ENCODE measurements at regions not wholly inside any gene's neighbourhood (a gene's known extent, or its start where the extent isn't known, plus 50 kb on each side); places are given as distances from the start of the nearest gene placed in this dataset.

- TF ChIP-seq POLR2A (IDR thresholded peaks at IDR 0.05; ENCODE audit: extremely low read depth, insufficient read length) (no peak), MYC (IDR thresholded peaks at IDR 0.05; ENCODE audit: low read depth, low read length) (no peak), CTCF (IDR thresholded peaks at IDR 0.05; ENCODE audit: low read depth, low read length) (no peak), MAX (IDR thresholded peaks at IDR 0.05; ENCODE audit: low read depth, low read length) (no peak)
- no peak overlapping the region for H3K4me3 ChIP-seq (ENCODE audit: low read depth, low read length)
- DNase-seq (ENCODE audit: low read depth), result no peak
Observed at GRCh38 chr15:81524496-81524895, 150.5 kb upstream of the TMC3 start.

GRCh38 chr15:81523867-81524266, 149.9 kb upstream of the TMC3 start:
- TF ChIP-seq MAX (IDR thresholded peaks at IDR 0.05; ENCODE audit: low read depth, low read length) (no peak), MYC (IDR thresholded peaks at IDR 0.05; ENCODE audit: low read depth, low read length) (no peak), CTCF (IDR thresholded peaks at IDR 0.05; ENCODE audit: low read depth, low read length) (no peak), POLR2A (IDR thresholded peaks at IDR 0.05; ENCODE audit: extremely low read depth, insufficient read length) (no peak)
- DNase-seq (ENCODE audit: low read depth), result no peak
- no peak overlapping the region for H3K4me3 ChIP-seq (ENCODE audit: low read depth, low read length)

- H3K4me3 ChIP-seq (ENCODE audit: low read depth, low read length), result no peak overlapping the region
- no peak for TF ChIP-seq POLR2A (IDR thresholded peaks at IDR 0.05; ENCODE audit: extremely low read depth, insufficient read length)
- no peak for TF ChIP-seq MYC (IDR thresholded peaks at IDR 0.05; ENCODE audit: low read depth, low read length)
- TF ChIP-seq MAX (IDR thresholded peaks at IDR 0.05; ENCODE audit: low read depth, low read length), result no peak
- no peak for TF ChIP-seq CTCF (IDR thresholded peaks at IDR 0.05; ENCODE audit: low read depth, low read length)
Observed at GRCh38 chr15:81520480-81520879, 146.5 kb upstream of the TMC3 start.

GRCh38 chr15:81516461-81516860, 142.4 kb upstream of the TMC3 start:
- no peak for DNase-seq (ENCODE audit: low read depth)

More at GRCh38 chr15:81520480-81520879, 146.5 kb upstream of the TMC3 start:
- DNase-seq (ENCODE audit: low read depth), result no peak

GRCh38 chr15:81516012-81516411, 142.0 kb upstream of the TMC3 start:
- TF ChIP-seq MAX (IDR thresholded peaks at IDR 0.05; ENCODE audit: low read depth, low read length) (no peak), MYC (IDR thresholded peaks at IDR 0.05; ENCODE audit: low read depth, low read length) (no peak), POLR2A (IDR thresholded peaks at IDR 0.05; ENCODE audit: extremely low read depth, insufficient read length) (no peak), CTCF (IDR thresholded peaks at IDR 0.05; ENCODE audit: low read depth, low read length) (no peak)
- no peak for DNase-seq (ENCODE audit: low read depth)
- no peak overlapping the region for H3K4me3 ChIP-seq (ENCODE audit: low read depth, low read length)

More at GRCh38 chr15:81516461-81516860, 142.4 kb upstream of the TMC3 start:
- H3K4me3 ChIP-seq (ENCODE audit: low read depth, low read length), result no peak overlapping the region
- TF ChIP-seq POLR2A (IDR thresholded peaks at IDR 0.05; ENCODE audit: extremely low read depth, insufficient read length) (no peak), CTCF (IDR thresholded peaks at IDR 0.05; ENCODE audit: low read depth, low read length) (no peak), MYC (IDR thresholded peaks at IDR 0.05; ENCODE audit: low read depth, low read length) (no peak), MAX (IDR thresholded peaks at IDR 0.05; ENCODE audit: low read depth, low read length) (no peak)

- no peak for DNase-seq (ENCODE audit: low read depth)
- no peak overlapping the region for H3K4me3 ChIP-seq (ENCODE audit: low read depth, low read length)
- TF ChIP-seq MYC (IDR thresholded peaks at IDR 0.05; ENCODE audit: low read depth, low read length), result no peak
- no peak for TF ChIP-seq CTCF (IDR thresholded peaks at IDR 0.05; ENCODE audit: low read depth, low read length)
- no peak for TF ChIP-seq POLR2A (IDR thresholded peaks at IDR 0.05; ENCODE audit: extremely low read depth, insufficient read length)
Observed at GRCh38 chr15:81514725-81515124, 140.7 kb upstream of the TMC3 start.

All from NB4 (cell line).